NCI-H2196 treated with DMSO at 0.1 percent for 48 hours (cell line): ENCODE measurements at regions not wholly inside any gene's neighbourhood (a gene's known extent, or its start where the extent isn't known, plus 50 kb on each side); places are given as distances from the start of the nearest gene placed in this dataset.
A peak's percentile ranks its signal among the peaks of the same experiment; 100 is the strongest.

ENCODE experiments used
- DNase-seq: peaks from one replicate; lab custom pipeline; 2025; ENCODE audit not compliant: unreplicated experiment; lab: John Stamatoyannopoulos, UW

GRCh38 chr2:239694487-239694886 is 293.7 kb upstream of the HDAC4 start:
- DNase-seq, result no peak

GRCh38 chr2:239693761-239694415 is 293.1 kb upstream of the HDAC4 start:
- no peak for DNase-seq

GRCh38 chr2:239693330-239693729 is 292.5 kb upstream of the HDAC4 start:
- no peak for DNase-seq

- no peak for DNase-seq
Measured at GRCh38 chr2:239692919-239693318, 292.1 kb upstream of the HDAC4 start.

GRCh38 chr2:239692362-239692851 is 291.6 kb upstream of the HDAC4 start:
- DNase-seq, result peak; percentile 72

GRCh38 chr2:239691720-239692119 is 290.9 kb upstream of the HDAC4 start:
- no peak for DNase-seq

GRCh38 chr2:239690651-239691631 is 290.1 kb upstream of the HDAC4 start:
- DNase-seq, result peak; percentile 36

- no peak for DNase-seq
Measured at GRCh38 chr2:239689985-239690384, 289.2 kb upstream of the HDAC4 start.

- DNase-seq, result no peak
Measured at GRCh38 chr2:239689410-239689809, 288.6 kb upstream of the HDAC4 start.

- no peak for DNase-seq
Measured at GRCh38 chr2:239688840-239689239, 288.0 kb upstream of the HDAC4 start.

GRCh38 chr2:239688122-239688681 is 287.4 kb upstream of the HDAC4 start:
- no peak for DNase-seq

- DNase-seq, result no peak
Measured at GRCh38 chr2:239687441-239687840, 286.6 kb upstream of the HDAC4 start.

- DNase-seq, result no peak
Measured at GRCh38 chr2:239685965-239686364, 285.1 kb upstream of the HDAC4 start.

- no peak for DNase-seq
Measured at GRCh38 chr2:239685556-239685955, 284.7 kb upstream of the HDAC4 start.

GRCh38 chr2:239684996-239685395 is 284.2 kb upstream of the HDAC4 start:
- DNase-seq, result no peak

GRCh38 chr2:239684271-239684810 is 283.5 kb upstream of the HDAC4 start:
- DNase-seq, result no peak

- no peak for DNase-seq
Measured at GRCh38 chr2:239682518-239682917, 281.7 kb upstream of the HDAC4 start.

GRCh38 chr2:239679755-239680154 is 278.9 kb upstream of the HDAC4 start:
- no peak for DNase-seq

GRCh38 chr2:239678666-239679296 is 278.0 kb upstream of the HDAC4 start:
- DNase-seq, result no peak

GRCh38 chr2:239678186-239678490 is 277.3 kb upstream of the HDAC4 start:
- DNase-seq, result no peak
